SJCRH30 (cell line): ENCODE measurements at regions not wholly inside any gene's neighbourhood (a gene's known extent, or its start where the extent isn't known, plus 50 kb on each side); places are given as distances from the start of the nearest gene placed in this dataset.

Experiments
- DNase-seq, 2 experiments: peaks; one replicate each; pipeline ENCODE4 v3.0.0-alpha.2; 2015 to 2020
- H3K27ac ChIP-seq: fragments of 250-450 bp; sonication (Bioruptor Pico); 2 replicates; pipeline ENCODE4 v1.5.1; 2020; ENCODE audit warnings: mild to moderate bottlenecking, moderate library complexity
- H3K27me3 ChIP-seq: fragments of 250-450 bp; sonication (Bioruptor Pico); 2 replicates; pipeline ENCODE4 v1.5.1; 2020; ENCODE audit warnings: mild to moderate bottlenecking, moderate library complexity
- H3K36me3 ChIP-seq: fragments of 250-450 bp; sonication (Bioruptor Pico); 2 replicates; pipeline ENCODE4 v1.5.1; 2020; ENCODE audit warnings: mild to moderate bottlenecking, moderate library complexity
- H3K4me1 ChIP-seq: fragments of 250-450 bp; sonication (Bioruptor Pico); 2 replicates; pipeline ENCODE4 v1.5.1; 2020; ENCODE audit warnings: mild to moderate bottlenecking, moderate library complexity
- H3K4me3 ChIP-seq: fragments of 250-450 bp; sonication (Bioruptor Pico); 2 replicates; pipeline ENCODE4 v1.5.1; 2020; ENCODE audit warnings: mild to moderate bottlenecking, moderate library complexity
- H3K9me3 ChIP-seq: fragments of 250-450 bp; sonication (Bioruptor Pico); replicated peaks from 2 replicates; pipeline ENCODE4 v1.5.1; 2020; ENCODE audit warnings: mild to moderate bottlenecking, moderate library complexity

DNA sequence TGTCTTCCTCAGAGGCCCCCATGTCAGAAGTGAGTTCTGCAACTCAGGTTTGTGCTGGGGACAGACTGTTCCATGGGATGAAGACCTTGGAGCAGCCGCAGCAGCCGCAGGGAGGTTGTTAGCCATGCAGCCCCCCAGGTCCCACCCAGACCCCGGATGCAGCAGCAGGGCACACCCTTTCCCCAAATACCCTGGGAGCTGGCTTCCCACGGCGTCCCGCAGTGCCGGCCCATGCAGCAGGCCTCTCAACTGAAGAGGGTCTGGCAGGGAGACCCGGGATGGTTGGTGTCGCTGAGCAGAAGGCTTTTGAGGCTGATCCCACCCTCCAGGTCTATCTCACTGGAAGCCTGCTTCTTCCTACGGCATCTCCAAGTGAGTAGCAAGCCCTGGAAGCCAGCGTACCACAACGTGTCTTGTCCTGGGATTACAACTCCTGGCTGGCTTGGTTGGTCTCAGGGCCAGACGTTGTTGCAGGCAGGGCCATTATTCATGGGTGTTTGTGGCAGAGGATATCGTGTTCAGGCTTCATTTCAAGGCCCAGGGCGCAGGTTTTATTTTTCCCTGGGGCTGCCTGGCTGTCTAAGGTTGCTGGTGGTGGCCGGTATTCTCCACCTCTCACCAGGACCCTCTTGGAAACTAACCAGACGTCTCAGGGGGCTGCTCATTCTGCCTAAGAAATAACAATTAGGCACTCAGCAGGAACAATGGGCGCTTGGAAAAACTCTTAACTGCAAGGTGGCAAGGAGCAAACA lies 223.2 kb downstream of the C16orf95 start:
- Histone ChIP-seq H3K9me3 (no peaks in the 10 kb centered on the region), H3K27ac (no peak overlapping the region), H3K27me3 (no peaks in the 10 kb centered on the region), H3K4me3 (no peak overlapping the region), H3K4me1 (no peaks in the 10 kb centered on the region), H3K36me3 (no peaks in the 10 kb centered on the region)
- DNase-seq: no peak

DNA sequence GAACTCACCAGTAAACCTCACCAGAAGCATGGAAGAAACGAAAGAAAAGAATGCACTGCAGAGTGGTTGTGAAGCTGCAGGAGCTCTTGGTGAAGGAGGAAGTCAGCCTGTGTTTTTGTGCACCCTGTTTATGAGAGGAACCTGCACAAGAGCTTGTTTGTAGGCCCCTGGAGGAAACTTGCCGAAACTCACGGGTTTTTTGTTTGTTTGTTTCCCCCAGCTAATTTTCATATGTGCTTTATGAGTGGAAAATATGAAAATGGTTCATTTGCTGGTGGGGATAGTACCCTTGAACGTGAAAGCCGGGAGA lies 222.7 kb downstream of the C16orf95 start:
- Histone ChIP-seq H3K9me3 (no peaks in the 10 kb centered on the region), H3K4me3 (no peak overlapping the region), H3K36me3 (no peaks in the 10 kb centered on the region), H3K27ac (no peak overlapping the region), H3K4me1 (no peaks in the 10 kb centered on the region), H3K27me3 (no peaks in the 10 kb centered on the region)
- DNase-seq: no peak

DNA sequence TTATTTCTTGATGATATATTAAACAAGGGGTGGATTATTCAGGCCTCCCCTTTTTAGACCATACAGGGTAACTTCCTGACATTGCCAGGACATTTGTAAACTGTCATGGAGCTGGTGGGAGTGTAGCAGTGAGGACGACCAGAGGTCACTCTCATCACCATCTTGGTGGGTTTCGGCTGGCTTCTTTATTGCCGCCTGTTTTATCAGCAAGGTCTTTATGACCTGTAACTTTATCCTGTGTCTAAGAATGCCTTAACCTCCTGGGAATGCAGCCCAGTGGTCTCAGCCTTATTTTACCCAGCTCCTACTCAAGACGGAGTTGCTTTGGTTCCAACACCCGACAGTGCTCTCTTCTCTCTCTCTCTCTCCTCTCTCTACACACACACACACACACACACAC lies 221.9 kb downstream of the C16orf95 start:
- no peak for DNase-seq
- Histone ChIP-seq H3K9me3 (no peaks in the 10 kb centered on the region), H3K27me3 (no peaks in the 10 kb centered on the region), H3K36me3 (no peaks in the 10 kb centered on the region), H3K4me3 (no peak overlapping the region), H3K4me1 (no peaks in the 10 kb centered on the region), H3K27ac (no peak overlapping the region)

DNA sequence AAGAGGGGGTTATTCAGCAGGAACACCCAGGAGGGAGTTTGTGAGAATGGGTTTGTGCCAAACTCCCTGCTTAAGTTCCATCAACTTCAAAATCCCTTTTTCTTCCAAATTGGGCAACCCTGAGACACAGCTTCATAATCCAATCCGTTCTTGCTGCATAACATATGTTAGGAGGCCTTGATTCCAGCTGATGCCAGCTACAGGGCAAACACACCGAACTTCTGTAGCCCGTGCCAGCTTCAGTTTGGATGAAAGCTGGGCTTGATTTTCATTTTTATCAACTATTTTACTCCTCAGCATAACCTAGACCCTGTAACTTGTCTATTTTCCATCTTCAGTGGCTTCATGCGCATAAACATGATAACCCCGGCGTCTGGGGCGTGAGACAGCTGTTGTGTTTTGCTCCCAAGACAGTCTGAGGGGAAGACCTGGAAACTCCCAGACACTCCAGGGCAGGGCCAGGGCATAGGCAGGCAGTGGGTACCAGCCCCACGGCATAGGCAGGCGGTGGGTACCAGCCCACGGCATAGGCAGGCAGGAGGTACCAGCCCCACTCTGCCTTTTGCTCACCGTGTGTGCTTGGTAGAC lies 220.4 kb downstream of the C16orf95 start:
- Histone ChIP-seq H3K4me3 (no peak overlapping the region), H3K27ac (no peak overlapping the region), H3K4me1 (no peaks in the 10 kb centered on the region), H3K9me3 (no peaks in the 10 kb centered on the region), H3K27me3 (no peaks in the 10 kb centered on the region), H3K36me3 (no peaks in the 10 kb centered on the region)
- no peak for DNase-seq

DNA sequence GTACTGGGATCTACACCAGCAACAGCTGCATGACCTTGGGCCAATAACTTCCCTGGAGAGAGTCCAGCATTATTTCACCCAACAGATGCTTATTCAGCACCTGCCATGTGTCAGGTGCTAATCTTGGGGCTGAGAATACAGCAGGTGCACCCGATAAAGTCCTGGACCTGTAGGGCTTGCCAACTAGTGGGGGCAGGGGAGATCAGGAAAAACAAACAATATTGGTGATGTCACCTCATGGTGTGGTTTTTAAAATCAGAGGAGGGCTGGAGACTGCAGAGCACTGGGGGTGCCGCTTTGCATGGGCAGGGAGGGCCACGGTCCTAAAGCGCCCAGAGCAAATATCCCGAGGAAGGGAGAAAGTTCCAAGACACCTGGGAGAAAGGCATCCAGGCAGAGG lies 218.8 kb downstream of the C16orf95 start:
- DNase-seq: peak; percentile 5 to 28
- no peaks in the 10 kb centered on the region for H3K36me3 ChIP-seq
- H3K27ac ChIP-seq: no peak overlapping the region
- H3K27me3 ChIP-seq: no peaks in the 10 kb centered on the region
- H3K4me1 ChIP-seq: no peaks in the 10 kb centered on the region
- no peaks in the 10 kb centered on the region for H3K9me3 ChIP-seq
- no peak overlapping the region for H3K4me3 ChIP-seq

DNA sequence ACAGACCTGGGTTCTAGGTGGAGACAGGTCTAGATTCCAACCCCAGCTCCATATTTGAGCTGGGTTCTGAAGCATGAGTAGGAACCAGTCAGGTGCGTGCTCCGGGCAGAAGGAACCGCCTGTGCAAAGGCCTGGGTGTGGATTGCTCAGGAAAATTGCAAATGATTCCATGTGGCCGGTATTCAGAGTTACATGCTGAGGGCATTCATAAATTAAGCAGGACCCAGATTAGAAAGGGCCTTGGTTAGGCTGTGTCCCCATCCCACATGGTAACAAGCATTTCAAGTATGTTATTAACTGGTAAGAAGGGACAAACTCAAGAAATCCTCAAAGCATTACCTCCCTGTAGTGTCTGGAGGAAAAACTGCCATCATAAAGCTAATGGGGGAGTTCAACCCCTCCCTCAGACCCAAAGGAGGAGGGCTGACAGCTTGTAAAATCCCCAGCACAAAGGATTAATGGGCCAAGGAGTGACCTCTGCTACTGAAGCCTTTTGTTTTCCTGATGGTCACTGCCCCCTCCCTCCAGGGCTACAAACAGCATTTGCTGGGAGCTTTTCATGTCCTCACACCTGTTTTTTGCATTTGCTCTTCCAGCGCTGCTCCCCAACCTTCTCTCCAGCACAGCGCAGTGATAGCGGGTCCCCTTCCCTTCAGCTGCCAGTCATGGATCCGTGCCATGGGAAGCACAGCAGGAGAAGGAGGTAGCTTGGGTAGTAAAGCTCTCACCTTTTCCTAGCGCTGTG lies 218.0 kb downstream of the C16orf95 start:
- H3K27me3 ChIP-seq: no peaks in the 10 kb centered on the region
- no peaks in the 10 kb centered on the region for H3K4me1 ChIP-seq
- DNase-seq: peak in 1 of 2 experiments; percentile 25
- no peaks in the 10 kb centered on the region for H3K36me3 ChIP-seq
- no peaks in the 10 kb centered on the region for H3K9me3 ChIP-seq
- no peak overlapping the region for H3K4me3 ChIP-seq
- no peak overlapping the region for H3K27ac ChIP-seq

DNA sequence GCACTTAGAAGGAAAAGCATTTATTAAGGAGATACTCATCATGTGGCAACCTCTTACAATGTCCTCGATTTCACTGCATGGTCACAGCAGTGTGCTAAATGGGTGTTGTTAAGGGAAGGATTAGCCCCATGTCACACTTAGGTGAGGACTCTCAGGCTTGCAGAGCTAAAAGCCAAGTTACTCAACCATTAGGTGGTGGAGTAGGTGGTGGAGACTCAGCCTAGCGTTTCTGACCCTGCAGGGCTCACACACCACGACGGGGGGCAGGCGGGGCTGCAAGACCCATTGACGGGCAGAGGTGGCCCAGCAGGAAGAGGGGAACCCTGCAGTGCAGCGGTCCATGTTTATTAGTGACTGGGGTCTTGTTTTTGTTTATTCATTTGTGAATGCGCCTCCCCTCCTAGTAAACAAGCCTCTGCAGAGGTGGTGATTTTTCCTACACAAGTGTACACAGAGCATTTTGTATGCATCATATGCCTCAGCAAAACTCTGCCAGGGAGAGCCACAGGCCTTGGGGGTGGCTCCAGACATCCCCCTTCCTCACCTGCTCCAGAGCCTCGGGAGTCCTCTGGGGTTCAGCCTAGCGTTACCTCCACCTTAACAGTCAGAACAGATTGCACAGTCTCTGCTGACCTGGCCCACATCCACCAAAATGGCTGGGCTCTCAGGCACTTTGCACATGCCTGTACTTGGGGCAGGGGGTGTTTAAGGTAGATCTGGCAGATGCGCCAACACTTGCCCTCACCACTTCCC lies 216.7 kb downstream of the C16orf95 start:
- Histone ChIP-seq H3K4me3 (no peak overlapping the region), H3K36me3 (no peaks in the 10 kb centered on the region), H3K27ac (no peak overlapping the region), H3K4me1 (no peaks in the 10 kb centered on the region), H3K9me3 (no peaks in the 10 kb centered on the region), H3K27me3 (no peaks in the 10 kb centered on the region)
- no peak for DNase-seq

DNA sequence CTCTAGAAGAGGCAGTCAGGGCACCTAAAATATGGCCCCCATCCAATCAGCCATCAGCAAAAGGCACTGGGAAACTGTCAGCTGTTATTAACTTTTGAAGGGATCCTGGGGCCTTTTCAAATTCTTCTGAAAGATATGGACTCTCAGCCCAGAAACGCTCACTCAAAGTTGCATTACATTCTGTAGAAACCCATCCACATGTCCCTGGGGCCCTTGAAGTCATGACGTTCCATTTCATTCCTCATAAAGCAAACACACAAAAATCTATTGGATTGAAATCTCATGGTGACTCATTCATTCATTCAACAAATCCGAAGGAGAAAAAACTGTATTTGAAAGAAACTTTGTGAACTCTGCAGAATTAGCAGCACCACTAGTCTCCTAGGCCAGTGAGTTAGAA lies 215.3 kb downstream of the C16orf95 start:
- no peak overlapping the region for H3K27ac ChIP-seq
- no peaks in the 10 kb centered on the region for H3K9me3 ChIP-seq
- H3K27me3 ChIP-seq: no peaks in the 10 kb centered on the region
- H3K36me3 ChIP-seq: no peaks in the 10 kb centered on the region
- no peak for DNase-seq
- H3K4me3 ChIP-seq: no peak overlapping the region
- H3K4me1 ChIP-seq: no peaks in the 10 kb centered on the region

DNA sequence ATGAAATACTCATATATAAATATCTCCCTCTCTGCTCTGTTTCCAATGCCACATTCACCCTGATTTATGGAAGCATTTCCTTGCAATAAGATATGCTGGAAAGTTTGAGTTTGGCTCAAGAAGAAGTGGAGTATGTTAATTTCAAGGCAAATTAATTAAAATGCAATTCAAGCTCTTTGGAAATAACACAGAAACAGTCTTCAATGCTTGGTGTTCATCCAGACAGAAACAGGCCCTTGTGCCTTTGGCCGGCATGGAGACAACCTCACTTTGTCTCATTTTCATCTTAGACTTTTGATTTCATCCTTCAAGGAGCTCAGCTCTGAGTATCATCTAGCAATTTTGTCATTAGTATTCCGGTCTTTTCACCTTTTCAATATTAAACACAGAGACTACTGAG lies 210.0 kb downstream of the C16orf95 start:
- no peak for DNase-seq
- Histone ChIP-seq H3K27ac (no peak overlapping the region), H3K4me1 (no peaks in the 10 kb centered on the region), H3K4me3 (no peak overlapping the region), H3K9me3 (no peaks in the 10 kb centered on the region), H3K36me3 (no peaks in the 10 kb centered on the region), H3K27me3 (no peaks in the 10 kb centered on the region)

DNA sequence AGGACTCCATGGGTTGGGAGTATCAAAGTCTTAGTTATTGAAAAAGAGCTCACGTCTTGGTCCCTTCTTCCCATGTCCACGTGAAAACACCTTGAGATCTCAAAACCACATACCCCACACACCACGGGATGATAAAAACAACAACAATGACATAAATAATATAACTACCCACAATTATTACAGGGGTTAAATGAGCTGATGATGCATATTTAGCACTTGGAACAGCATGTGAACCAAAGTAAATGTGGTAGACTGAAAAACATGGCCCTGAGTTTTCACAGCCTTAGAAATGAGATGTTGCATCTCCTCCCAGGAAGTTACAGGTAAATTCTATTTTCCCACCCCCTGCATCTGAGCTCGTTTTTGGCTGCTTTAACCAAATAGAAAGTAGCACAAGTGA lies 208.9 kb downstream of the C16orf95 start:
- H3K4me3 ChIP-seq: no peak overlapping the region
- H3K4me1 ChIP-seq: no peaks in the 10 kb centered on the region
- H3K9me3 ChIP-seq: no peaks in the 10 kb centered on the region
- no peak for DNase-seq
- H3K27me3 ChIP-seq: no peaks in the 10 kb centered on the region
- H3K36me3 ChIP-seq: no peaks in the 10 kb centered on the region
- H3K27ac ChIP-seq: no peak overlapping the region

DNA sequence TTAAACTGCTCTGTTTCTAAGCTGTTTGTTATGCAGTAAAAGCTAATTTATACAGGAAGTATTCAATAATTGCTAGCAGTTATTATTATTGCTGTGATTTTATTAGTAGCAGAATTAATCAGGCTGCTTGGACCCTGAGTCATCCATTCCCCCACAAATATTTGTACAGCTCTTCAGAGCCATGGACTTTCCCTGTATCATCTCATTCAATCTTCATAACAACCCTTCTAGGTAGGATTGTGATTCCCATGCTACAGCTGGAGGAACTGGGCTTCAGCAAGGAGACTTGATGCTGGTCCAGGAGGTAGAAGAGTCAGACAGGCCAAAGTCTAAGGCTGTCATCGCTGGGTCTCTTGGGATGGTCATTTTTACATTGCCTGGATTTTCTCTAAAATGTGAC lies 208.3 kb downstream of the C16orf95 start:
- H3K4me3 ChIP-seq: no peak overlapping the region
- H3K36me3 ChIP-seq: no peaks in the 10 kb centered on the region
- DNase-seq: no peak
- H3K27ac ChIP-seq: no peak overlapping the region
- no peaks in the 10 kb centered on the region for H3K4me1 ChIP-seq
- no peaks in the 10 kb centered on the region for H3K9me3 ChIP-seq
- no peaks in the 10 kb centered on the region for H3K27me3 ChIP-seq

DNA sequence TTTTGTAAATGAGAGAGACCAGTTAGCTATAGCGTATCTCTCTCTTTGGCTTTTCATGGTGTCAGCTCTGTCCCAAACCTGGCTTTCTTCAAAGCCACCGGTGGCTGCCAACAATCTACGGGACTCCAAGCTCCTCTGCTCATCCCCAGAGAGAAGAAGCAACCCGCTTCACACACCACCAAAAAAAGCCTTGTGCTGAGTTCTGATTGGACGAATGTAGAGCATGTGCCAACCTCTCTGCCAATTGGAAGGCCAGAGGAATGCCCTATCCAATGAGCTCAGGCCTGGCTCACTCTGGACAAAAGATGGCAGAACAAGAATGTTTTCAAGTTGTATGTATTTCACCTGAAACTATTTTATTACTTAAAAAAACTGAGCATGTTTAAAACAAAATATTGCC lies 202.4 kb downstream of the C16orf95 start:
- H3K27ac ChIP-seq: no peak overlapping the region
- DNase-seq: no peak
- H3K27me3 ChIP-seq: no peaks in the 10 kb centered on the region
- H3K36me3 ChIP-seq: no peaks in the 10 kb centered on the region
- H3K4me3 ChIP-seq: no peak overlapping the region
- no peaks in the 10 kb centered on the region for H3K9me3 ChIP-seq
- H3K4me1 ChIP-seq: no peaks in the 10 kb centered on the region

DNA sequence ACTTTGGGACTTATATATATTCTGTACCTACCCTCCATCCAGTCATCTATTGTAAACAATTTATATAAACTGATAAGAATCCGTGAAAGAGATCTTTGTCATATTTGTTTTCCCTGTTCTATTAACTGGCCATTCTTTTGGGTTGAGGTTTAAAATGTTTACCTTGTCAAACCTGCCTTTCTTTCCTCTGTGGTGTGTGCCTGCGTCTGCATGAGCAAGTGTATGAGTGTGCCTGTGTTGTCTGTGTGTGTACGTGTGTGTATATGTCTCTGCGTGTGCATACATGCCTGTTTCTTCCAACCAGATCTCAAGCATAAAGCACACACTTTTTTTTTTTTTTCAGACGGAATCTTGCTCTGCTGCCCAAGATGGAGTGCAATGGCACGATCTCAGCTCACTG lies 201.5 kb downstream of the C16orf95 start:
- no peaks in the 10 kb centered on the region for H3K36me3 ChIP-seq
- no peak overlapping the region for H3K4me3 ChIP-seq
- no peak overlapping the region for H3K27ac ChIP-seq
- no peak for DNase-seq
- H3K4me1 ChIP-seq: no peaks in the 10 kb centered on the region
- no peaks in the 10 kb centered on the region for H3K27me3 ChIP-seq
- H3K9me3 ChIP-seq: no peaks in the 10 kb centered on the region

DNA sequence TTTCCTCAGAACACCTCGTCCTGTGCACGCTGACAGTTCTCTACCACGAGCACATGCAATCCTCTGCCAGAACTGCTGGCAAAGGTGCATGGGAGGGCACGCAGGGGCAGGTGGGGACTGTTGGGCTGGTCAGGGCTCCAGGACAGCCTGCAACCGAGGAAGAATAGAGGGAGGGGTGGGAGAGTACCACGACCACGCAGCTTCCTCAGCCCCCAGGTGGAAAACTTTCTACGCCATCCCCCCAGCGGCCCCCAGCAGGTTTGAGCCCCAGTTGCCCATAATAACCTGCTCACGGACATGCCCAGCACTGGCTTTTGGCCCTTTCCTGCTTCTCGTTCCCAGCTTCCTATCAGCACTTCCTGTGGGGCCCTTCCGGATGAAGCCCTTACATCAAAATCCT lies 199.3 kb downstream of the C16orf95 start:
- Histone ChIP-seq H3K27ac (no peak overlapping the region), H3K27me3 (no peaks in the 10 kb centered on the region), H3K36me3 (no peaks in the 10 kb centered on the region), H3K4me1 (no peaks in the 10 kb centered on the region), H3K9me3 (no peaks in the 10 kb centered on the region), H3K4me3 (no peak overlapping the region)
- DNase-seq: no peak

DNA sequence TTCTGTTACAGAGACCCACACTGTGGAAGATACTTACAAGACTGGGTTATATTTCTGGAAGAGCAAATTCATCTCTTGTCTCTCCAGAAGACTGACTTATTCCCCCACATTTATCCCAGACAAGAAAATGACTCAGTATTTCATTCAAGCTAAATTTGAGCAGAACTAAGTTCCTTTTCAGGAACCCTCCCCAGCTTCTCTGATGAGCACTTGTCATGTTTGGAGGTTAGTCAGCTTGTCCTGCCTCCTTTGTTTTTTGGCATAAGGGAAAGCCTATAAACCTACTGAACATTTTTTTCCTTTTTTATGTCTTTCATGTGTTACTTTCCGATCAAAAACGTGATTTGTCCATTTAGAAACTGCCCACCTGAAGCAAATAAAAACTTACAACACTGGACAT lies 198.0 kb downstream of the C16orf95 start:
- H3K4me3 ChIP-seq: no peak overlapping the region
- no peaks in the 10 kb centered on the region for H3K4me1 ChIP-seq
- DNase-seq: no peak
- no peaks in the 10 kb centered on the region for H3K9me3 ChIP-seq
- no peaks in the 10 kb centered on the region for H3K36me3 ChIP-seq
- H3K27me3 ChIP-seq: no peaks in the 10 kb centered on the region
- H3K27ac ChIP-seq: no peak overlapping the region
